ENCODE measurements at regions not wholly inside any gene's neighbourhood (a gene's known extent, or its start where the extent isn't known, plus 50 kb on each side); places are given as distances from the start of the nearest gene placed in this dataset.

DNA sequence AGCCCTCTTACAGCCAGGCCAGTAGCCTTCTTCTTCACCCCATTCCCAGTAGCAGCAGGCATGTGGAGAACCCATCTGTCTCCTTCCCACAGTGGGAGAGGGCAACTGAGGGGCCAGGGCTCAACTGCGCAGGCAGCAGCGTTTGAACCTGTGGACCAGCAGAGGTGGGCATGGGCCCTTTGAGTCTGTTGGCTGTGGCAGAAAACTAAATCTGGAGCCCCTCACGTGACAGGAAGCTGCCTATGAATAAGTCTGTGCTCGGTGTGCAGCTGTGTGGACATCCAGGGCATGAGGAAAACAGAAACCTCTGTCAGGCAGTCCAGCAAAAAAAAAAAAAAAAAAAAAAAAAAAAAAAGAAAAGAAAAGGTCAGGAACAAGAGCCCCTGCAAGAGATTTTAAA is 189.2 kb upstream of the NR3C1 start:
- TF ChIP-seq, protein P1, sequence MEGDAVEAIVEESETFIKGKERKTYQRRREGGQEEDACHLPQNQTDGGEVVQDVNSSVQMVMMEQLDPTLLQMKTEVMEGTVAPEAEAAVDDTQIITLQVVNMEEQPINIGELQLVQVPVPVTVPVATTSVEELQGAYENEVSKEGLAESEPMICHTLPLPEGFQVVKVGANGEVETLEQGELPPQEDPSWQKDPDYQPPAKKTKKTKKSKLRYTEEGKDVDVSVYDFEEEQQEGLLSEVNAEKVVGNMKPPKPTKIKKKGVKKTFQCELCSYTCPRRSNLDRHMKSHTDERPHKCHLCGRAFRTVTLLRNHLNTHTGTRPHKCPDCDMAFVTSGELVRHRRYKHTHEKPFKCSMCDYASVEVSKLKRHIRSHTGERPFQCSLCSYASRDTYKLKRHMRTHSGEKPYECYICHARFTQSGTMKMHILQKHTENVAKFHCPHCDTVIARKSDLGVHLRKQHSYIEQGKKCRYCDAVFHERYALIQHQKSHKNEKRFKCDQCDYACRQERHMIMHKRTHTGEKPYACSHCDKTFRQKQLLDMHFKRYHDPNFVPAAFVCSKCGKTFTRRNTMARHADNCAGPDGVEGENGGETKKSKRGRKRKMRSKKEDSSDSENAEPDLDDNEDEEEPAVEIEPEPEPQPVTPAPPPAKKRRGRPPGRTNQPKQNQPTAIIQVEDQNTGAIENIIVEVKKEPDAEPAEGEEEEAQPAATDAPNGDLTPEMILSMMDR (IDR thresholded peaks at IDR 0.05; ENCODE audit: low read depth, low read length, poor library complexity, severe bottlenecking), result no peak
- no peak for TF ChIP-seq EZH2phosphoT487 (IDR thresholded peaks at IDR 0.05; ENCODE audit: borderline replicate concordance, low read length)

Measured in DOHH2 (cell line).